NCI-H2171 treated with DMSO at 0.1 percent for 48 hours (cell line): ENCODE measurements at regions not wholly inside any gene's neighbourhood (a gene's known extent, or its start where the extent isn't known, plus 50 kb on each side); places are given as distances from the start of the nearest gene placed in this dataset.
A peak's percentile ranks its signal among the peaks of the same experiment; 100 is the strongest.
"Not testable (repeated sequence)": the region's sequence is repeated elsewhere in the genome, so short reads cannot be mapped to it uniquely, and the experiment has no call there.

Experiments used
- DNase-seq: peaks from one replicate; lab custom pipeline; 2025; lab: John Stamatoyannopoulos, UW

DNA sequence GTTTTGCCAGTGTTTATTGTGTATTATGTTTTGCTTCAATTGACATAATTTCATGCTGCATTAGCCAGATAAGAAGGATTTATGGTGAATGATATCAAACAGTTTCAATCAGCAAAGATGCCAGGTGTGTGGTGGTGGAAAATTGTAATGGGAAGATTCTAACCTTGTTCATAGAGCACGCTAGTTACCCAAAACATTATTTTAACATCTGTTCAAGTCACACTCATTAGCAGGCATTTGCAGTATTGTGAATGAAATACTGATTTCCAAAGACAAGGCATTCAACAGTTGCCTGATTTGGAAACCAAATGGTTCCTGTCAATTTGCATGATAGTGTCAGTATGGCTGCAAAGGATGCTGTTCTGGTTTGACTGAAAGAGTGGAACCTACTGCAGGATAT, 129.7 kb downstream of the EPC1 start:
- DNase-seq: peak; percentile 45

DNA sequence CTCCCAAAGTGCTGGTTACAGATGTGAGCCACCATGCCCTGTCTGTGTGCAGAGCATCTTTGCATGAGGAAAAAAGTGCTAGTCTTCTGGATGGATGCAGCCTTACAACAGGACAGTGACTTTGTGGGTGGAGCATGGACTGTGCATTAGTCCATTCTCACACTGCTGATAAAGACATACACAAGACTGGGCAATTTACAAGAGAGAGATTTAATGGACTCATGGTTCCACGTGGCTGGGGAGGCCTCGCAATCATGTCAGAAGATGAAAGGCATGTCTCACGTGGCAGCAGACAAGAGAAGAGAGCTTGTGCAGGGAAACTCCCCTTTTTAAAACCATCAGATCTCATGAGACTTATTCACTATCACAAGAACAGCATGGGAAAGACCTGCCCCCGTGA, 133.1 kb downstream of the EPC1 start:
- not testable (repeated sequence) for DNase-seq

DNA sequence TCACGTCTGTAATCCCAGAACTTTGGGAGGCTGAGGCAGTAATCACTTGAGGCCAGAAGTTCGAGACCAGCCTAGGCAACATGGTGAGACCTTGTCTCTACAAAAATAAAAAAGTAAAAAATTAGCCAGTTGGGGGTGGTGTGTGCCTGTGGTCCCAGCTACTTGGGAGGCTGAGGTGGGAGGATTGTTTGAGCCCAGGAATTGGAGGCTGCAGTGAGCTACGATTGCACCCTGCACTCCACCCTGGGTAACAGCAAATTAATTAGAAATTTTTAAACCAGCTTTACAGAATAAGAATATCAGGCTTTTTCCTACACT, 136.0 kb downstream of the EPC1 start:
- DNase-seq: no peak

DNA sequence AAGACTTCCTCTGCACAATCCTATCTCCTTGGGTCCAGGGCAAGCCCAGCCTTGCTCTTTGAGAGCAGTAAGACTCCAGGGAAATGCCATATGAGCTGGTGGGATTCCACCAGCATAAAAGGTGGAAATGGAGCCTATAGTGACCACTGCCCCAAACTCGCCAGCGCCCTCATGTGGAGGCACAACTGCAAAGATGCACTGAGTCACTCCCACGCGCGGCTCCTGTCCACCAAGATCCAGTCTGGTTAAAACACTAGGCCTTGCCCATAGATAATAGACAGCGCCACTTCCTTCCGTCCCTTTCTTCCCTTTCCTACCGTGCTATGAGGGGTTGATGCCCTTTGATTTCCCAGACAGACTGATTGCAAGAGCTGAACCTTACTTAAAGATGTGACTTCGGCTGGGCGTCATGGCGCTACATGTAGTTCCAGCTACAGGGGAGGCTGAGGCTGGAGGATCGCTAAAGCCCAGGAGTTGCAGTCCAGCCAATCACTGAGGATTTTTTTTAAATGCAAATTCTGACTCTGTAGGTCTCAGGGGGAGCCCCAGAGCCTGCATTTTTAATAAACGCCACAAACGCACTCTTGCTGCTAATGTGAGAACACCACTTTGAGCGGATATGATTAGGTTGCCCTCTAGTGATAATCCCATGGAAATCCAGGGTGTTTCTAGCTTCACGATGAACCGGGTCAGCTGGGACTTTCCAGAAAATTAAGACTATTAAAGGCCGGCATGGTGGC, 136.5 kb downstream of the EPC1 start:
- peak; percentile 45 for DNase-seq

DNA sequence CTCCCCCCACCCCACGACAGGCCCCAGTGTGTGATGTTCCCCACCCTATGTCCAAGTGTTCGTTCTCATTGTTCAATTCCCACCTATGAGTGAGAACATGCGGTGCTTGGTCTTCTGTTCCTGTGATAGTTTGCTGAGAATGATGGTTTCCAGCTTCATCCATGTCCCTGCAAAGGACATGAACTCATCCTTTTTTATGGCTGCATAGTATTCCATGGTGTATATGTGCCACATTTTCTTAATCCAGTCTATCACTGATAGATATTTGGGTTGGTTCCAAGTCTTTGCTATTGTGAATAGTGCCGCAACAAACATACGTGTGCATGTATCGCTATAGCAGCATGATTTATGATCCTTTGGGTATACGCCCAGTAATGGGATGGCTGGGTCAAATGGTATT, 139.0 kb downstream of the EPC1 start:
- DNase-seq: not testable (repeated sequence)

DNA sequence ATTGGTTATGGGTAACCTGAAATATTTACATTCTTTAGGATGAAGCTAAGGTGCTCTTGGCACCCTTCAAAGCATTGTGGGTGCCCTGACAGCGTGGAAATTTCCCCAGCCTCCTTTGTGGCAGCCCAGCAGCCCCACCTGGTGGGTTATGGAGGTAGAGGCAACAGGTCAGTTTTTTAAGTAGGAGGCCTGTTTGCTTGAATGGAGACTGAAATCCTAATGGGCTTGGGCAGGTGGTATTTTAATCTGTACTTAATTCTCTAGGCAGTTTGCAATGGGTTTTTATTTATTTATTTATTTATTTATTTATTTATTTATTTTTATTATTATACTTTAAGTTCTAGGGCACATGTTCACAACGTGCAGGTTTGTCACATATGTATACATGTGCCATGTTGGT, 139.4 kb downstream of the EPC1 start:
- peak; percentile 18 for DNase-seq

DNA sequence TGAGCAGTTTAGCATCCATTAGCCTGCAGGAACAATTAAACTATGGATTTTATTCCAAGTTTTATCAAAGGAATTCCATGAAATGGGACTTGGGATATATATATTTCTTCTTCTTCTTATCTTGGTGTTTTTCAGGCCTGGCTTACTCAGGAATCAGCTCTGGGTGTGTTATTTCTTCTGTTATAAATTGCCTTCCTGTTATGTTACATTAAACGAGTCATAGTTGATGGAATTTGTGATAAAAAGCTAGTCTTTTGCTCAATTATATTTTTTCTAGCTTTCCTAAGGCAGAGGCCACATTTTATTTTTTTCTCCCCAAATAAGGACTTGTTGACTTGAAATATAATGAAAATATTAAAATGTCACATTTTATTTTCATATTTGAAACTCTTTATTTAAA, 141.3 kb downstream of the EPC1 start:
- DNase-seq: no peak

DNA sequence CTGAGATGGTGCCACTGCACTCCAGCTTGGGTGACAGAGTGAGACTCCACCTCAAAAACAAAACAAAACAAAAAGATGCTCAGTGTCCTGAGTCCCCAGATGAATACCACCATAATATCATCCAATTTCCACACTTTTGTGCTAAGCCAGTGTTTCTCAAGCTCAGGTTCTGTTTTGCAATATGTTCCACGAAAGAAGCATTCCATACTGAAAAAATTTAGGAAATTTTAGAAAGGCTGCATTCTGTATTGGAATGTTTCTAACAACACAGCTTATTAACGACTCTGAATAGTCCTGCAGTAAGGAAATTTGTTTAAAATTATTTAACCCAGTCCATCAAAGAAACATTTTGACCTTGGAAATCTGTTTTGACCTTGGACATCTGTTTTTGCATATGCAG, 142.4 kb downstream of the EPC1 start:
- no peak for DNase-seq

DNA sequence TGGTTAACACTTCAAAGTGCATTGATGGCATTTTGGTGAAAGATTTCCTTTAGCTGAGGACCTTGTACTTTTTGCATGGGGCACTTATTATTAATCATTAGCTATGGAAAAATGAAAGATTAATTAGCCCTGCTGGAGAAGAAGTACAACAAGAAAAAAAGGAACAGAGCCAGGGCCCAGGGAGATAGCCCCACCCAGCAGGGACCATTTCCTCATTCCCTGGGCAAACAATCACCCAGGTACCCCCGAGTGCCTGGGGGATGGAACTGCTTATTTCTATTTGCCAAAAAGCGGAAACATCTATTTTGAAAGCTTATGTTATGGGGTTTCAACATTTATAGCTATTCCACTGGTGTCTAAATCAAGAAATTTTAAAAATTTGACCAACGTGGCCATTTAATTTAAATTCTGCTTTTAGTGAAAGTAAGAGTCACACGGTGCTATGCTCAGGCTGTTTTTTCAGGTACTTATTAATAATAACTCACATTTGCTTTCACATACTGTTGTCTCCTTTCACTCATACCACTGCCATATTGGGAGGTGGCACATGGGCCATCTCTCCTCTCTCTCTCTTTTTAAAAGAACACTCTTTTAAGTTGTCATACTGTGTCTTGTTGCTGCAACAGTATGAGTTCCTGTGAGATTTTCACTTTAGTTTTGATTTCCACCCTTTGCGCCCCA, 143.6 kb upstream of the KIF5B start:
- no peak for DNase-seq

DNA sequence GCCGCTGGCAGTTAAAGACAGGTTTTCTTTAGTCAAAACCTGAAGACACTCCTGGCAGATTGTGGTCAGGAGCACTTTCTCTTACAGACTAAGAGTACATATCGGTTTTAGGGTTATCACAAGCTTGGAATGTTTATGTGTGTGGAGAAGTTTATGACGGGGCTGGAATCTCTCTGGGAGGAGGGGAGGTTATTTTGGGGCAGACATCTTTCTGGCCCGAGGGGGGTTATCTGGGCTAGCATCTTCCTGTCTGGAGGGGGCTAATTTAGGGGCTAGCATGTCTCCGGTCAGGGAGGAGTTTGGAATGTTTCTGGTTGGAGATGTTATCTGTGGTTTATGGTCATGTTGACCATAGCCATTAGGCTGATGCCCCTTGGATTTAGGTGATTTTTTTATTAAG, 141.2 kb upstream of the KIF5B start:
- no peak for DNase-seq

DNA sequence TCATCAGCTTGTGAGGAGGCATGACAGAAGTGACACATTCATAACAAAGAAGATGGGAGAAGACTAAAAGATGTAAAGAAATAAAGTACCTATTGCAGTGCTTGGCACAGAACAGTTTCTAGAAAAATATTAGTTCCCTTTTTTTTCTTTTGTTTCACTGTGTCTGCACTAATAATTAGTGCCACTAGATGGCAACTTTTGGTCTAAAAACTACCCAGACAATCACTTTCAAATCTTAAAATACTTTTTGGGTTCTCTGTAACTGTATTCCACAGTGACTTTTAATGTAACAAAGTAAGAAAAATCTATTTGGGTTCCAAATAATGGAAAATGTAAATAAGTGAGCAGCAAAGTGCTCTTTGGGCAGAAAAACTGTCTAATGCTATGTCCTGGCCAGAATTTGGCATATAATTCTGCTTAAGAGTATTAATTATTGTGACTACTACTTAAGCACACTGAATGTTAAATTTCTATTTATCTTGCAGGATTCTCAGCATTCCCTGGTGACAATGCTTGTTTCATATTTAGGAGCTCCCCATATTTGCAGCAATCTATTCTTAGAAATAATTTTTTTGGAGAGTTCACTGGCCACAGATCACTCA, 134.8 kb upstream of the KIF5B start:
- peak; percentile 20 for DNase-seq

DNA sequence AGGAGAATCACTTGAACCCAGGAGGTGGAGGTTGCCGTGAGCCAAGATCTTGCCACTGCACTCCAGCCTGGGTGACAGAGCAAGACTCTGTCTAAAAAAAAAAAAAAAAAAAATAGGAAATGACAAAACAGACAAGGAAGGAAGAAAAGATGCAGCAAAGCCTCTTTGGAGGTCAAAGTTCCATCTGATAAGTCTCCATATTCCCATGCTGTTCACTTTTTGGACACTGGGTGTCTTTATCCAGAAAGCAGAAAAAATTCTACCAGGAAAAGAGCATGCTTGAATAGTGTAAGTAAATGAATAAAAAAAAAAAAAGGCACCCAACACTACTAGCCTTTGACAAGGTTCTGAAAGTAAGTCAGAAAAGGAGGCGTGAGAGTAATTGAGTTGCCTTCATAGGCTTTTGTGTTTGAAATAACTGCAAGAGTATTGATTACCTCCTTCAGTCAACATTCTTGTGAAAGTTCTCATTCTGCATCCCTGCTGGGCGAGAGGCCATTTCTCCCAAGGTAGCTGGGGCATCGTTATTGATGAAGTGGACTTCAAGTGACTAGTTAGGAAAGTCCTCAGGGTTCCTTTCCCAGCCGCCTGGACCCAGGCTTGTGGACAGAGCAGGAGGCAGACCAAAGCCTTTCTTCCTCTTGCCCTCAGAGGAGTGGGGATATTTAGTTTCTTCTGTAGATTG, 133.3 kb upstream of the KIF5B start:
- no peak for DNase-seq

DNA sequence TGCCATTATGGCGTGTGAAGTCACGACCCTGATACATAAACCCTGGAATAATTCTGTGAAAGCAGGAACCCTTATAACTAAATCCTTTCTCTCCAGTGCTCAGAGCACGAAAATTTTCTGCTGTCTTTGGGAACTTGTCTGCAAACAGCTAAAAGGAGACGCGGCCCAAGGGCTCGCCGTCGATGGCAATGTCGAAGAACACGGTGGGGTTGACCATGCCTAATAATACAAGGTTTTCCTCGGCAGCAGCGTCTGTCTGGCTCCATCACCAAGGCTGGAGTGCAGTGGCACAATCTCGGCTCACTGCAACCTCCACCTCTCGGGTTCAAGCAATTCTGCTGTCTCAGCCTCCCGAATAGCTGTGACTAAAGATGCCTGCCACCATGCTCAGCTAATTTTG, 132.4 kb upstream of the KIF5B start:
- DNase-seq: not testable (repeated sequence)

DNA sequence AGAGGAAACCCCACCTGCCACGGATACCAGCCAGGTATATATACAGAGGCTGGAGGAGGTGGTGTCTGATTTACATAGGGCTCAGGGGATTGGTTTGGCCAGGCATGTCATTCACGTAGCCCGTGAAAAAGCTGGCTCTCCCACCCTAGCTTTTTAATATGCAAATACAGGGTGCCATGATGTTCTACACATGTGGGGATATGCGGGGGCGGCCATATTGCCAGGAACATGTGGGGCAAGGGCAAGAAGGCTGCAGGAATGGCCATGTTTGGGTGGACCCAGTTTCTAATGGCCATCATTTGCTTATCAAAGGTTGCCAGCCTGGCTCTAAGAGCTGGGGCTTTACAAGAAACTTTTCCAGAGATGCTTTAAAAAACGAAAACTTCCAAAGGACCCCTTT, 131.5 kb upstream of the KIF5B start:
- DNase-seq: no peak

DNA sequence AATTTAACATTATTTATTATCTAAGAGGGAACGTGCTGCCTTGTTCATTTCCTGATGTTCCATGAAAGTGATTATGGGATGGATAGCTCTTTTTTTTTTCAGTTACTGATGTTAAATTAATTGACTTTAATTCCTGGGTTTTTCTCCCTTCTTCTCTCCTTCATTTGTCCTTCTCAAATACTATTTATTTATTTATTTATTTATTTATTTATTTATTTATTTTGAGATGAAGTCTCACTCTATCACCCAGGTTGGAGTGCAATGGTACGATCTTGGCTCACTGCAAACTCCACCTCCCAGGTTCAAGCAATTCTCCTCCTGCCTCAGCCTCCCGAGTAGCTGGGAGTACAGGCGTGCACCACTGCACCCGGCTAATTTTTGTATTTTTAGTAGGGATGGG, 127.4 kb upstream of the KIF5B start:
- DNase-seq: not testable (repeated sequence)

DNA sequence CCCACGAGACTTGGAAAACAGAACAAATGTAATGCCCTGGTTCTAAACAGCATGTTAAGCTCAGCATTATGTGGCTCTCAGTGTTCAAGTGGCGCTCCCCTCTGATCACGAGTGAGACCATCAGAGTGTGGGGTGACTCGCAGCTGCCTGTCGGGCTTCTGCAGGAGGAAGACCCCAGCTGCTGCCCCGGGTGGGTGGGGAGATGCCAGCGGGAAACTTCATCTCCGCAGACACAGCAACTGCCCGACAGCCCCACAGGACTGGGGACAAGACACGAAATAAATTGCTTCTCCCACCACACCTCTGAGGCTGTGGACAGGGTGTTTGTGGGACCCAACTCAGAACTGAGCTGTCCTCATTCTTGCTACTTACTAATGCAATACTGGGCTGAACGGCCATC, 126.3 kb upstream of the KIF5B start:
- no peak for DNase-seq

DNA sequence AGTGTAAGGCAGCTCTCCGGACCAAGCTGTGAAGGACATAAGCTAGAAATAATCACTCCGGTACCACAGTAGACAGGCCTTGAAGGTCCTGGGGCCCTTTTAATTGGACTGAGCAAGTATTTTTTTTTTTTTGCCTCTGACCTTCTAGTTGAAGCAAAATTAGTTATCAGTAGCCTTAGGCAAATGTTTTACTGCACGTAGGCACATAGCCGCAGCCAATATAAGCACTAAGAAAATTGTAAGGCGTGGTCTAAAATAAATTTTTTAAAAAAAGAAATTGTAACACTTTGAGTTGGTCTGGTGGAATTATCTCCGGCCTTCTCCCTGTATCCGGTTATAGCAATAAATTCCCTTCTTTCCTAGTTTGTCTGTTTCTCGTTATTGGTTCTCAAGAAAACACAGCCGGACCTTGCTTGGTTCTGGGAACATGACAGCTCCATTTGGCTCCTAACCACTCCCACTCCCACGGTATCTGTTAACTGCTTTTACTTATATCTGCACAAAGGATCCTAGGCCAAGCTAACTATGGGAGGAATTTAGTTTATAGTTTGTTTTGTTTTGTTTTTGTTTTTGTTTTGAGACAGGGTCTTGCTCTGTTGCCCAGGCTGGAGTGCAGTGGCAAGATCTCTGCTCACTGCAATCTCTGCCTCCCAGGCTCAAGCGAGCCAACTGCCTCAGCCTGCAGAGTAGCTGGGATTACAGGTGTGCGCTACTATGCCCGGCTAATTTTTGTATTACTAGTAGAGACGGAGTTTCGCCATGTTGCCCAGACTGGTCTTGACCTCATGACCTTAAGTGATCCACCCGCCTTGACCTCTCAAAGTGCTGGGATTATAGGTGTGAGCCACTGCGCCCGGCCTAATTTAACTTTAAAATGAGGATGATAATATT, 124.4 kb upstream of the KIF5B start:
- DNase-seq: no peak

DNA sequence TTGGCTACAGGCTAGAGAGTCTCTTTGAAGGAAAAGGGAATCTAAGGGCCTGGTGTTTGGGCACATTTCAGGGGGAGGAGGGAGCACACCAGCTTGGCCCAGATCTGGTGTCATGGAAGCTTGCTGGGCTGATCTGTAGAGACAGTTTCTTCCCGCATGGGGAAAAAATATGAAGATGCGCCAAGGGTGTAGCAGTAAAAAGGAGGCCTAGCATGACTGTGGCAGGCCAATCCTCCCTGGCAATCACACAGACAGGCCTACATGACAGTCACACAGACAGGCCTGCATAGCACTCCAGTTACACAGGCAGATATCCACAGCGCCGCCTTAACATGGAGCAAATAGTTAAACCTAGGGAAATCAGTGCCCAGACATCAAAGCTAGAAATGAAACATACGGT, 123.6 kb upstream of the KIF5B start:
- no peak for DNase-seq

DNA sequence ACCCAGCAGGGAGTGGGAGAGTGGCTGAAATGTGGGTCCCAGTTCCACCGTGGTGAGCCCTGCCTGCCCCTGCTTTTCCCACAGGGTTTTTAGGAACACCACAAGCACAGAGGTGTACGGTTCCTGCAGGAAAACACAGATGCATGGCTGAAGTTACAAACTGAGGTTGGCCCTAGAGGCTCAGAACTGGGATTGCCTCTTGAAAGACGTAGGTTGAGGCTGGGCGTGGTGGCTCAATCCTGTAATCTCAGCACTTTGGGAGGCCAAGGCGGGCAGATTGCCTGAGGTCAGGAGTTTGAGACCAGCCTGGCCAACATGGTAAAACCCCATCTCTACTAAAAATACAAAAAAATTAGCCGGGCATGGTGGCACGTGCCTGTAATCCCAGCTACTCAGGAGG, 121.4 kb upstream of the KIF5B start:
- DNase-seq: not testable (repeated sequence)

DNA sequence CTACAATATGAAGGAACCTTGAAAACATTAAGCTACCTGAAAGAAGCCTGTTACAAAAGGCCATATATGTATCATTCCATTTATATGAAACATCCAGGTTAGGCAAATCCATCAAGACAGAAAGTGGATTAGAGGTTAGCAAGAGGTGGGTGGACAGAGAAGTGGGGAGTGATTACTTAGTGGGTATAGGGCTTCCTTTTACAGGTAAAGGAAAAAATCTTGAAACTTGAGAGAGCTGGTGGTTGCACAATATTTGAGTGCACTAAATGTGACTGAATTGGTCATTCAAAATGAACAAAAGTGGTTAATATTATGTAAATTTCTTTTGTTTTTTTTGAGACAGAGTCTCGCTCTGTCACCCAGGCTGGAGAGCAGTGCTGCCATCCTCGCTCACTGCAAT, 119.4 kb upstream of the KIF5B start:
- DNase-seq: no peak

DNA sequence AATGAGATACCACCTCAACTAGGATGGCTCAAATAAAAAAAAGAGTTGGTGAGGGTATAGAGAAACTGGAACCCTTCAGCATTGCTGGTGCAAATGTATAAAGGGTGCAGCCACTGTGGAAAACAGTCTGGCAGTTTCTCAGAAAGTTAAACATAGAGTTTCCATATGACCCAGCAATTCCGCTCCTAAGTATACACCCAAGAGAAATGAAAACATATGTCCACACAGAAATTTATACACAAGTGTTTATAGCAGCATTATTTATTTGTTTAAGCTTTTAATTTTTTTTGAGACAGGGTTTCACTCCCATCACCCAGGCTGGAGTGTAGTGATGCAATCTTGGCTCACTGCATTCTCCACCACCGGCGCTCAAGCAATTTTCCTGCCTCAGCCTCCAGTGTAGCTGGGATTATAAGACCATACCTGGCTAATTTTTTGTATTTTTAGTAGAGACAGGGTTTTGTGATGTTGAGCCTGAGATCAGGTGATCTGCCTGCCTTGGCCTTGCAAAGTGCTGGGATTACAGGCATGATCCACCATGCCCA, 118.2 kb upstream of the KIF5B start:
- DNase-seq: no peak

DNA sequence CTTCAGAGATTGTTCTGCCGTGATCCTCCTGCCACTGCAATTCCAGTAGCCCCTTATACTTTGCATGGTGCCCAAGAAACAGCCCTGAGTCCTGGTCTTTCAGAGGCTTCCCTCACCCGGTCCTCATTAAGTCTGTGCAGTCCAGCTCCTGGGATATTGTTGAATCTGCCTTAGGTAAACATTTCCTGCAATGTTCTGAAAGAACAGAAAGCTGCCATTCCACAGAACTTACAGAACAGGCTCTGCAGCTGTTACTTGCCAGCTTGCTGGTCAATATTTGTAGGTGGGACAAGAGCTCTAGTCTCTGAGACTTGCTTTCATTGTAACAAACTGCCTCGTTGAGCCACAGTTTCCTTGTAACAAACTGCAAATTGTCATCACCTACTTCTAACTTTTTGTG, 115.0 kb upstream of the KIF5B start:
- no peak for DNase-seq
